NCI-H2227 (cell line): ENCODE measurements at regions not wholly inside any gene's neighbourhood (a gene's known extent, or its start where the extent isn't known, plus 50 kb on each side); places are given as distances from the start of the nearest gene placed in this dataset.

Source experiments
- DNase-seq: peaks from one replicate; lab custom pipeline; 2025; ENCODE audit not compliant: unreplicated experiment; lab: John Stamatoyannopoulos, UW

- no peak for DNase-seq
Measured at GRCh38 chr3:192080336-192080735, 619.4 kb downstream of the PYDC2 start.

DNA sequence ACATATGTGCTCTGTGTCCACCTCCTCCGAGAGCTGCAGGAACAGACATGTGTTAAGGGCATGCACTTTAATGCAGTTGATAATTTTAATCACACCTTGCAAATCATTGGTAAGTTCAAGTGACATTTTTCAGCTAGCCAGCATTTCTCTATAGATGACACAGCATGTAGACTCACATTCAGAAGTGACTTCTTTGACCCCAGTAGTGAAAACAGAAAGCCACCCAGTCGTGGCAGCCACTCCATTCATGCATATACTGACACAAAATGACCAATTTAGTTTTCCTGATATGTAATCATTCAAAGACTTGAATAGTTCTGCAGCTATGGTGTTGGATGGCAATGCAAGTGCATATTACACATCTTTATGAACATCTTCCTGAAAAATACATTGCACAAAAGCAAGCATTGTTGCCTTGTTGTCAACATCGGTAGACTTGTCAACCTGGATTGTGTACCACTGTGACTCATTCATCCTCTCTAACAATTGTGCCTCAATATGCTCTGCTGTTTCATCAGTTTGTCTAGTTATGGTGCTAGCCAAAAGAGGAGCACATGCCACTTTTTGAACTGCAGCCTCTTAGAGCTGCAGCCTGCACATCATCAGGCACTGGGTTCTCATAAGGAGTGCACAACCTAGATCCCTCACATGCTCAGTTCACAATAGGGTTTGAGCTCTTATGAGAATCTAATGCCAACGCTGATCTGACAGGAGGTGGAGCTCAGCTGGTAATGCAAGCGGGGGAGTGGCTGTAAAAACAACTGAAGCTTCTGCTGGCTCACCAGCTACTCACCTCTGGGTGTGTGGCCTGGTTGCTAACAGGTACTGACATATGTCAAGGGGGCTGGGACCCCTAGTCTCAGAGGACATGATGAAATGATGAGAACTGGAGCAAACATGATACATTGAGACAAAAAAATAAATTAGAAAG lies 622.0 kb downstream of the PYDC2 start:
- no peak for DNase-seq
